PC-3 (cell line): ENCODE measurements at regions not wholly inside any gene's neighbourhood (a gene's known extent, or its start where the extent isn't known, plus 50 kb on each side); places are given as distances from the start of the nearest gene placed in this dataset.

Experiments used
- ATAC-seq: fragments of 200-7000 bp; cut with Tn5 transposase; 2 replicates; pipeline ENCODE4 v1.9.1; 2020; ENCODE audit warnings: mild to moderate bottlenecking, moderate library complexity
- BruUV-seq: library from RNA; stranded (reverse); fragments of 400-500 nt; replicated peaks from 2 replicates; lab custom pipeline; 2021; lab: Mats Ljungman, UMichigan
- CTCF ChIA-PET: fragments of 300-600 bp; sonication (Branson Sonifier 250); formaldehyde crosslinking; loops from one replicate; lab custom pipeline; 2022; ENCODE audit warnings: antibody characterized with exemption; lab: Charles Lee
- POLR2A ChIA-PET: fragments of 300-600 bp; sonication (Branson Sonifier 250); formaldehyde crosslinking; loops from one replicate; lab custom pipeline; 2022; ENCODE audit warnings: antibody characterized with exemption; ENCODE audit not compliant: unreplicated experiment; lab: Charles Lee
- DNase-seq: peaks from one replicate; pipeline ENCODE4 v3.0.0-alpha.2; 2015
- H2AFZ ChIP-seq: fragments of 300-600 bp; sonication (generic); 2 replicates; pipeline ENCODE4 v1.6.0; 2016; ENCODE audit warnings: antibody characterized with exemption, low read length
- H3F3A ChIP-seq: fragments of 300-600 bp; sonication (generic); one replicate; pipeline ENCODE4 v1.6.0; 2017; ENCODE audit warnings: antibody characterized with exemption, low read length, control low read depth, mild to moderate bottlenecking; ENCODE audit not compliant: unreplicated experiment
- H3K27ac ChIP-seq: fragments of 300-600 bp; sonication (generic); 2 replicates; pipeline ENCODE4 v1.5.1; 2016; ENCODE audit warnings: mild to moderate bottlenecking, low read length
- H3K27me3 ChIP-seq: fragments of 300-600 bp; sonication (generic); 2 replicates; pipeline ENCODE4 v1.6.1; 2016; ENCODE audit warnings: low read length, mixed read lengths
- H3K36me3 ChIP-seq: fragments of 300-600 bp; sonication (generic); 2 replicates; pipeline ENCODE4 v1.6.1; 2016; ENCODE audit warnings: low read depth, mixed run types, low read length, mixed read lengths
- H3K4me1 ChIP-seq: fragments of 300-600 bp; sonication (generic); 2 replicates; pipeline ENCODE4 v1.5.1; 2016; ENCODE audit warnings: low read length; ENCODE audit not compliant: insufficient read depth
- H3K4me2 ChIP-seq: fragments of 300-600 bp; sonication (generic); 2 replicates; pipeline ENCODE4 v1.6.0; 2016; ENCODE audit warnings: low read length
- H3K4me3 ChIP-seq: fragments of 300-600 bp; sonication (generic); 2 replicates; pipeline ENCODE4 v1.5.1; 2016; ENCODE audit warnings: mild to moderate bottlenecking, low read length, mixed read lengths
- H3K79me2 ChIP-seq: fragments of 300-600 bp; sonication (generic); 2 replicates; pipeline ENCODE4 v1.6.1; 2017; ENCODE audit warnings: low read length, mixed read lengths
- H3K9ac ChIP-seq: fragments of 300-600 bp; sonication (generic); 2 replicates; pipeline ENCODE4 v1.6.0; 2016; ENCODE audit warnings: mild to moderate bottlenecking, low read length
- H3K9me2 ChIP-seq: fragments of 300-600 bp; sonication (generic); replicated peaks from 2 replicates; pipeline ENCODE4 v1.6.1; 2016; ENCODE audit warnings: mixed run types, low read length, mixed read lengths
- H3K9me3 ChIP-seq: fragments of 300-600 bp; sonication (generic); 2 replicates; pipeline ENCODE4 v1.6.1; 2016; ENCODE audit warnings: low read length, mixed read lengths
- H4K20me1 ChIP-seq: fragments of 300-600 bp; sonication (generic); 2 replicates; pipeline ENCODE4 v1.6.1; 2016; ENCODE audit warnings: low read length, mixed read lengths
- EZH2 ChIP-seq: fragments of 300-600 bp; sonication (generic); IDR thresholded peaks from one replicate; pipeline ENCODE4 v1.6.1; 2017; ENCODE audit warnings: antibody characterized with exemption, mild to moderate bottlenecking, low read length; ENCODE audit not compliant: unreplicated experiment
- EZH2phosphoT487 ChIP-seq: fragments of 300-600 bp; sonication (generic); IDR thresholded peaks from 2 replicates; pipeline ENCODE4 v1.6.1; 2018; ENCODE audit warnings: mild to moderate bottlenecking, antibody characterized with exemption, low read length, borderline replicate concordance
- intact Hi-C: fragments of 100-400 bp; cut with micrococcal nuclease; formaldehyde crosslinking; loops from 2 replicates; pipeline ENCODE4 v1.9.0; 2023
- TF ChIP-seq, protein P1 (sequence below): fragments of 300-600 bp; sonication (generic); conservative IDR thresholded peaks from 2 replicates; pipeline ENCODE4 v1.5.1; 2017; ENCODE audit warnings: antibody characterized with exemption, low read depth, mild to moderate bottlenecking, low read length

DNA sequence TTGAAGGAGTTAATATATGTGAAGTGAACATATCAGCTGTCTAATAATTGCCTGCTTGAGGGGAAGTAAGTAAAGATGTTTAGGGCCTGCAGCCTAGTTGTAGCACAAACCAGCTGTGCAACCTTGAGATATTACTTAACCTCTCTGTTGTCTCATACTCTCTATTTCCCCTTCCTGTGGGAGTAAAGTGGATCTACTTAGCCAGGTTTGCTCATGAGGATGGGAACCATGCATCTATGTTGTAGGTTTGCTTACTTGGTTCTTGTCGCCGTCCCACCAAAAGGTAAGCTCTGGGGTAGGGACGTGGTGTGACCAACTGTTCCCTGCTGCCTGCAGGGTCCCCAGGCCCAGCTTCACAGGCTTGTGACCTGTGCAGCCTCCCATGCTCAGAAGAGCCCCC lies 362.7 kb upstream of the SULF2 start:
- no peaks in the 10 kb centered on the region for H3K4me1 ChIP-seq
- no peaks in the 10 kb centered on the region for H3F3A ChIP-seq
- CTCF ChIA-PET = no interaction called here
- H3K27me3 ChIP-seq = no peaks in the 10 kb centered on the region
- no peaks in the 10 kb centered on the region for H4K20me1 ChIP-seq
- H3K9ac ChIP-seq = no peak overlapping the region
- intact Hi-C loops = no loop called here
- H3K9me3 ChIP-seq = no peaks in the 10 kb centered on the region
- H2AFZ ChIP-seq = no peak overlapping the region
- DNase-seq (no peak), ATAC-seq (no peak)
- H3K4me3 ChIP-seq = no peak overlapping the region
- POLR2A ChIA-PET = no interaction called here
- H3K79me2 ChIP-seq = no peaks in the 10 kb centered on the region
- no peak overlapping the region for H3K4me2 ChIP-seq
- no peak for TF ChIP-seq EZH2phosphoT487
- no peak for TF ChIP-seq EZH2
- TF ChIP-seq, protein P1, sequence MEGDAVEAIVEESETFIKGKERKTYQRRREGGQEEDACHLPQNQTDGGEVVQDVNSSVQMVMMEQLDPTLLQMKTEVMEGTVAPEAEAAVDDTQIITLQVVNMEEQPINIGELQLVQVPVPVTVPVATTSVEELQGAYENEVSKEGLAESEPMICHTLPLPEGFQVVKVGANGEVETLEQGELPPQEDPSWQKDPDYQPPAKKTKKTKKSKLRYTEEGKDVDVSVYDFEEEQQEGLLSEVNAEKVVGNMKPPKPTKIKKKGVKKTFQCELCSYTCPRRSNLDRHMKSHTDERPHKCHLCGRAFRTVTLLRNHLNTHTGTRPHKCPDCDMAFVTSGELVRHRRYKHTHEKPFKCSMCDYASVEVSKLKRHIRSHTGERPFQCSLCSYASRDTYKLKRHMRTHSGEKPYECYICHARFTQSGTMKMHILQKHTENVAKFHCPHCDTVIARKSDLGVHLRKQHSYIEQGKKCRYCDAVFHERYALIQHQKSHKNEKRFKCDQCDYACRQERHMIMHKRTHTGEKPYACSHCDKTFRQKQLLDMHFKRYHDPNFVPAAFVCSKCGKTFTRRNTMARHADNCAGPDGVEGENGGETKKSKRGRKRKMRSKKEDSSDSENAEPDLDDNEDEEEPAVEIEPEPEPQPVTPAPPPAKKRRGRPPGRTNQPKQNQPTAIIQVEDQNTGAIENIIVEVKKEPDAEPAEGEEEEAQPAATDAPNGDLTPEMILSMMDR = no peak
- no TSS peak for BruUV-seq
- no peaks in the 10 kb centered on the region for H3K9me2 ChIP-seq
- H3K27ac ChIP-seq = no peak overlapping the region
- no peaks in the 10 kb centered on the region for H3K36me3 ChIP-seq

GRCh38 chr20:48147311-48147710 lies 362.0 kb upstream of the SULF2 start:
- no TSS peak for BruUV-seq

DNA sequence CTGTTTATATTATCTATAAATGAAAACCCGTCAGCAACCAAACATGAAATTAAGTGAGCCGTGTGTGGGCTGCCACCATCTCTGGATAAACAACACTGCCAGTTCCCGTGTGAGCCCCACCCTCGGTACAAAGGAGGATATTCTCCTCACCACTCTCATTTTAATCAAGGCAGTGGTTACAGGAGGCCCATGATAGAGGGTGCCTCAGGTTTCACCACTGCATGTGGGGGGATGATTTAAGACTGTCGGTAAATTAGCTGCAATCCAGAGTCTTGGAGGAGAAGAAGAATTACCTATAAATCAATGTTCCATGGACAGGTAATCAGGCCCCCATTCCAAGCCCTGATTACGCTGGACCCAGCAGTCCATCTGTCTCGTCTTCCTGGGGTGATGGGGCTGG lies 361.6 kb upstream of the SULF2 start:
- Histone ChIP-seq H3K9me2 (no peaks in the 10 kb centered on the region), H4K20me1 (no peaks in the 10 kb centered on the region), H3K4me2 (no peak overlapping the region), H3K79me2 (no peaks in the 10 kb centered on the region), H3K9ac (no peak overlapping the region), H3K27ac (no peak overlapping the region), H3K4me3 (no peak overlapping the region), H3K4me1 (no peaks in the 10 kb centered on the region), H3K9me3 (no peaks in the 10 kb centered on the region), H2AFZ (no peak overlapping the region), H3K27me3 (no peaks in the 10 kb centered on the region), H3F3A (no peaks in the 10 kb centered on the region), H3K36me3 (no peaks in the 10 kb centered on the region)
- BruUV-seq = no TSS peak
- intact Hi-C loops = no loop called here
- ATAC-seq (no peak), DNase-seq (no peak)
- ChIA-PET POLR2A (no interaction called here), CTCF (no interaction called here)
- TF ChIP-seq EZH2 = no peak
- TF ChIP-seq, protein P1 = no peak
- no peak for TF ChIP-seq EZH2phosphoT487

More at GRCh38 chr20:48147311-48147710, 362.0 kb upstream of the SULF2 start:
- intact Hi-C loops = no loop called here
- H3K9me2 ChIP-seq = no peaks in the 10 kb centered on the region
- CTCF ChIA-PET = no interaction called here
- H3K4me3 ChIP-seq = no peak overlapping the region
- H3K9ac ChIP-seq = no peak overlapping the region
- H2AFZ ChIP-seq = no peak overlapping the region
- no peaks in the 10 kb centered on the region for H3K36me3 ChIP-seq
- ATAC-seq = no peak
- H3K9me3 ChIP-seq = no peaks in the 10 kb centered on the region
- no peaks in the 10 kb centered on the region for H3K4me1 ChIP-seq
- POLR2A ChIA-PET = no interaction called here
- no peak for DNase-seq
- no peak overlapping the region for H3K27ac ChIP-seq
- H3K4me2 ChIP-seq = no peak overlapping the region
- no peaks in the 10 kb centered on the region for H3F3A ChIP-seq
- H3K27me3 ChIP-seq = no peaks in the 10 kb centered on the region
- no peaks in the 10 kb centered on the region for H3K79me2 ChIP-seq
- no peak for TF ChIP-seq EZH2
- TF ChIP-seq EZH2phosphoT487 = no peak
- TF ChIP-seq, protein P1 = no peak
- no peaks in the 10 kb centered on the region for H4K20me1 ChIP-seq
